Activated naive CD4-positive, alpha-beta T cell treated with anti-CD3 and anti-CD28 coated beads, Interleukin-2, amount 50 U/mL, for 16 hours (primary cell): ENCODE measurements at regions not wholly inside any gene's neighbourhood (a gene's known extent, or its start where the extent isn't known, plus 50 kb on each side); places are given as distances from the start of the nearest gene placed in this dataset.
"Not testable (repeated sequence)": the region's sequence is repeated elsewhere in the genome, so short reads cannot be mapped to it uniquely, and the experiment has no call there.

ENCODE experiments used
- DNase-seq: peaks from one replicate; pipeline ENCODE4 v3.0.0-alpha.2; 2020

GRCh38 chr6:71360556-71361335 is 72.1 kb downstream of the OGFRL1 start:
- not testable (repeated sequence) for DNase-seq

GRCh38 chr6:71364889-71365542 is 76.4 kb downstream of the OGFRL1 start:
- no peak for DNase-seq

- DNase-seq, result no peak
Measured at GRCh38 chr6:71367756-71368155, 79.1 kb downstream of the OGFRL1 start.

GRCh38 chr6:71368284-71368683 is 79.7 kb downstream of the OGFRL1 start:
- DNase-seq, result no peak

- no peak for DNase-seq
Measured at GRCh38 chr6:71371559-71371958, 82.9 kb downstream of the OGFRL1 start.

GRCh38 chr6:71373943-71374342 is 85.3 kb downstream of the OGFRL1 start:
- DNase-seq, result no peak

GRCh38 chr6:71375676-71376075 is 87.1 kb downstream of the OGFRL1 start:
- no peak for DNase-seq

GRCh38 chr6:71376830-71377229 is 88.2 kb downstream of the OGFRL1 start:
- DNase-seq, result no peak

GRCh38 chr6:71383476-71383875 is 94.9 kb downstream of the OGFRL1 start:
- no peak for DNase-seq

GRCh38 chr6:71383901-71384489 is 95.4 kb downstream of the OGFRL1 start:
- DNase-seq, result no peak

- DNase-seq, result no peak
Measured at GRCh38 chr6:71385111-71385822, 96.7 kb downstream of the OGFRL1 start.

GRCh38 chr6:71386215-71386614 is 97.6 kb downstream of the OGFRL1 start:
- no peak for DNase-seq

- DNase-seq, result no peak
Measured at GRCh38 chr6:71387179-71387578, 98.6 kb downstream of the OGFRL1 start.

GRCh38 chr6:71388068-71388744 is 99.6 kb downstream of the OGFRL1 start:
- DNase-seq, result no peak

GRCh38 chr6:71388856-71389527 is 100.4 kb downstream of the OGFRL1 start:
- no peak for DNase-seq

GRCh38 chr6:71391126-71391525 is 102.5 kb downstream of the OGFRL1 start:
- no peak for DNase-seq

GRCh38 chr6:71392276-71392675 is 103.7 kb downstream of the OGFRL1 start:
- DNase-seq, result no peak

GRCh38 chr6:71393471-71393870 is 104.9 kb downstream of the OGFRL1 start:
- no peak for DNase-seq

GRCh38 chr6:71393981-71394432 is 105.4 kb downstream of the OGFRL1 start:
- no peak for DNase-seq

- DNase-seq, result no peak
Measured at GRCh38 chr6:71394926-71395325, 106.3 kb downstream of the OGFRL1 start.

- DNase-seq, result no peak
Measured at GRCh38 chr6:71395731-71396409, 107.3 kb downstream of the OGFRL1 start.

- no peak for DNase-seq
Measured at GRCh38 chr6:71396410-71396801, 107.8 kb downstream of the OGFRL1 start.
